CD14-positive monocyte (primary cell): ENCODE measurements at regions not wholly inside any gene's neighbourhood (a gene's known extent, or its start where the extent isn't known, plus 50 kb on each side); places are given as distances from the start of the nearest gene placed in this dataset.

Experiments
- DNase-seq, 3 donors: peaks; one replicate each; pipeline ENCODE4 v3.0.0-alpha.2; 2011 to 2022
- H2AFZ ChIP-seq: 2 replicates; pipeline ENCODE4 v1.6.0; 2012; ENCODE audit warnings: mild to moderate bottlenecking, low read depth, low read length, inconsistent platforms; ENCODE audit not compliant: insufficient read depth, poor library complexity, severe bottlenecking
- H3K27ac ChIP-seq, 2 donors: 1 replicate in 1 of 2; 2 replicates in 1 of 2; pipeline ENCODE4 v1.5.1; 2012 to 2013; ENCODE audit warnings: low read length in 2 of 2, control low read depth in 1 of 2, inconsistent platforms in 1 of 2, low read depth in 1 of 2, mild to moderate bottlenecking in 1 of 2
- H3K27me3 ChIP-seq, 2 donors: one replicate each; pipeline versions ENCODE4 v1.6.0 to v1.6.1; 2011 to 2013; ENCODE audit warnings: low read length in 2 of 2; ENCODE audit not compliant: control insufficient read depth in 2 of 2, insufficient read depth in 2 of 2
- H3K36me3 ChIP-seq, 2 donors: replicated peaks in 1 of 2; 1 replicate in 1 of 2; 2 replicates in 1 of 2; pipeline versions ENCODE4 v1.5.1 to v1.6.1; 2012 to 2013; ENCODE audit warnings: low read length in 2 of 2, control low read depth in 1 of 2, inconsistent platforms in 1 of 2, mild to moderate bottlenecking in 1 of 2; ENCODE audit not compliant: insufficient read depth in 2 of 2, control insufficient read depth in 1 of 2
- H3K4me1 ChIP-seq, 2 donors: 1 replicate in 1 of 2; 2 replicates in 1 of 2; pipeline versions ENCODE4 v1.5.1 to v1.6.1; 2012 to 2013; ENCODE audit warnings: low read length in 2 of 2, control low read depth in 1 of 2, inconsistent platforms in 1 of 2, mild to moderate bottlenecking in 1 of 2, moderate library complexity in 1 of 2; ENCODE audit not compliant: insufficient read depth in 2 of 2, control insufficient read depth in 1 of 2
- H3K4me2 ChIP-seq: replicated peaks from 2 replicates; pipeline ENCODE3; 2012; ENCODE audit warnings: low read length, moderate library complexity, mild to moderate bottlenecking; ENCODE audit not compliant: poor library complexity, severe bottlenecking; ENCODE audit errors: extremely low read depth
- H3K4me3 ChIP-seq, 3 experiments: fragments of 200-600 bp in 1 of 3; sonication (generic) in 1 of 3; replicated peaks in 1 of 3; 1 replicate in 2 of 3; 2 replicates in 1 of 3; pipeline ENCODE4 v1.5.1; 2011 to 2013; ENCODE audit warnings: low read length in 3 of 3, mild to moderate bottlenecking in 3 of 3, control low read depth in 2 of 3, low read depth in 2 of 3, inconsistent platforms in 1 of 3, moderate library complexity in 1 of 3
- H3K79me2 ChIP-seq: 2 replicates; pipeline ENCODE4 v1.6.0; 2012; ENCODE audit warnings: mild to moderate bottlenecking, control low read depth, inconsistent platforms, low read length, moderate library complexity; ENCODE audit not compliant: insufficient read depth
- H3K9ac ChIP-seq: 2 replicates; pipeline ENCODE4 v1.6.0; 2017; ENCODE audit warnings: low read length, mild to moderate bottlenecking; ENCODE audit not compliant: insufficient read depth, poor library complexity, severe bottlenecking
- H3K9me3 ChIP-seq, 2 donors: replicated peaks in 1 of 2; 1 replicate in 1 of 2; 2 replicates in 1 of 2; pipeline versions ENCODE4 v1.5.1 to v1.6.1; 2012 to 2013; ENCODE audit warnings: low read length in 2 of 2, control low read depth in 1 of 2; ENCODE audit not compliant: control insufficient read depth in 1 of 2, insufficient read depth in 1 of 2
- H4K20me1 ChIP-seq: 2 replicates; pipeline ENCODE4 v1.6.0; 2012; ENCODE audit warnings: mild to moderate bottlenecking, low read length, control low read depth, moderate library complexity; ENCODE audit not compliant: insufficient read depth
- H3K27ac Mint-ChIP-seq, 7 donors: one replicate each; pipeline ENCODE4 v1.8.0; 2020; ENCODE audit warnings: mild to moderate bottlenecking in 7 of 7, mixed read lengths in 7 of 7, moderate library complexity in 6 of 7, inconsistent platforms in 2 of 7
- H3K27me3 Mint-ChIP-seq, 3 donors: one replicate each; pipeline ENCODE4 v1.8.0; 2021 to 2022; ENCODE audit warnings: low read depth in 3 of 3, mild to moderate bottlenecking in 3 of 3, mixed read lengths in 3 of 3, moderate library complexity in 3 of 3, inconsistent platforms in 1 of 3
- H3K36me3 Mint-ChIP-seq, 2 donors: one replicate each; pipeline ENCODE4 v1.8.0; 2020; ENCODE audit warnings: mixed read lengths in 2 of 2, inconsistent platforms in 1 of 2, mild to moderate bottlenecking in 1 of 2
- H3K4me1 Mint-ChIP-seq: one replicate; pipeline ENCODE4 v1.8.0; 2020; ENCODE audit warnings: mild to moderate bottlenecking, mixed read lengths
- H3K4me3 Mint-ChIP-seq, 2 donors: one replicate each; pipeline ENCODE4 v1.8.0; 2020; ENCODE audit warnings: mild to moderate bottlenecking in 2 of 2, mixed read lengths in 2 of 2, moderate library complexity in 1 of 2
- H3K9me3 Mint-ChIP-seq, 7 donors: one replicate each; pipeline ENCODE4 v1.8.0; 2020 to 2022; ENCODE audit warnings: mixed read lengths in 7 of 7, mild to moderate bottlenecking in 6 of 7, moderate library complexity in 6 of 7, inconsistent platforms in 2 of 7
- WGBS: methylation state at CpG from one replicate; pipeline ENCODE4 v1.1.5; 2013; ENCODE audit warnings: missing lambda C conversion rate; ENCODE audit not compliant: insufficient coverage; 5-methylcytosine and 5-hydroxymethylcytosine counted together
- intact Hi-C, 2 donors: fragments of 100-400 bp; cut with micrococcal nuclease; formaldehyde crosslinking; loops; one replicate each; pipeline versions ENCODE4 v1.15.0 to v1.15.1; 2023
- TF ChIP-seq, protein P1 (sequence below): fragments of 200-600 bp; IDR thresholded peaks from one replicate; pipeline ENCODE4 v1.8.0; 2022; ENCODE audit warnings: antibody characterized with exemption, mild to moderate bottlenecking

GRCh38 chr5:15300141-15300540 lies 199.8 kb upstream of the FBXL7 start:
- H3K27me3 ChIP-seq = no peaks in the 10 kb centered on the region
- no peak overlapping the region for H2AFZ ChIP-seq
- Mint-ChIP-seq H3K36me3 (no peaks in the 10 kb centered on the region), H3K4me3 (no peak overlapping the region), H3K4me1 (no peaks in the 10 kb centered on the region), H3K27ac (no peak overlapping the region), H3K9me3 (peaks cover 0 to 3% (median 0%) of the 10 kb centered on the region in 7 donors), H3K27me3 (no peaks in the 10 kb centered on the region)
- H4K20me1 ChIP-seq = no peaks in the 10 kb centered on the region
- no peak overlapping the region for H3K4me2 ChIP-seq
- H3K9ac ChIP-seq = no peak overlapping the region
- no peaks in the 10 kb centered on the region for H3K9me3 ChIP-seq
- intact Hi-C loops = no loop called here
- no peaks in the 10 kb centered on the region for H3K4me1 ChIP-seq
- no peak overlapping the region for H3K27ac ChIP-seq
- H3K4me3 ChIP-seq = no peak overlapping the region
- TF ChIP-seq, protein P1, sequence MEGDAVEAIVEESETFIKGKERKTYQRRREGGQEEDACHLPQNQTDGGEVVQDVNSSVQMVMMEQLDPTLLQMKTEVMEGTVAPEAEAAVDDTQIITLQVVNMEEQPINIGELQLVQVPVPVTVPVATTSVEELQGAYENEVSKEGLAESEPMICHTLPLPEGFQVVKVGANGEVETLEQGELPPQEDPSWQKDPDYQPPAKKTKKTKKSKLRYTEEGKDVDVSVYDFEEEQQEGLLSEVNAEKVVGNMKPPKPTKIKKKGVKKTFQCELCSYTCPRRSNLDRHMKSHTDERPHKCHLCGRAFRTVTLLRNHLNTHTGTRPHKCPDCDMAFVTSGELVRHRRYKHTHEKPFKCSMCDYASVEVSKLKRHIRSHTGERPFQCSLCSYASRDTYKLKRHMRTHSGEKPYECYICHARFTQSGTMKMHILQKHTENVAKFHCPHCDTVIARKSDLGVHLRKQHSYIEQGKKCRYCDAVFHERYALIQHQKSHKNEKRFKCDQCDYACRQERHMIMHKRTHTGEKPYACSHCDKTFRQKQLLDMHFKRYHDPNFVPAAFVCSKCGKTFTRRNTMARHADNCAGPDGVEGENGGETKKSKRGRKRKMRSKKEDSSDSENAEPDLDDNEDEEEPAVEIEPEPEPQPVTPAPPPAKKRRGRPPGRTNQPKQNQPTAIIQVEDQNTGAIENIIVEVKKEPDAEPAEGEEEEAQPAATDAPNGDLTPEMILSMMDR = no peak
- H3K79me2 ChIP-seq = no peaks in the 10 kb centered on the region
- WGBS = no CpG with 5 or more reads among the region's 5 CpGs
- no peaks in the 10 kb centered on the region for H3K36me3 ChIP-seq
- DNase-seq = no peak

DNA sequence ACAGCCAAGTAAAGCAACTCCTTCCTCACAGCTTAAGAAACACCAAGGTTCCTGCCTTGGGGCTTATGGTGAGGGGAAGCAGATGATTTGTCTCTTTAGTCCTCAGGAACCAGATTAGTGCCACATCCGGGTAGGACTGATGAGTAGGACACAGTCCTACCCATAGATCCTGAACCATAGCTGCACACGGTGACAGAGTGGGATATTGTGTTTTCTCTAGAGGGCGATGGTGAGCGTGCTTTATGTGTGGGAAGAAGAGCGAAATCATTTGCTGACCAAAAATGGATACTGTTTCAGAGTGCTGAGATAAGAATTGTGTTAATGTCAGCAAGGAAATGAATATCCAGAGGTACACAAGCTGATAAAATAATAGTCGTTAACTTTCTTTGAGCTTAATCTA lies 209.0 kb upstream of the FBXL7 start:
- 87% methylated on average over 4 of the region's 6 CpGs for WGBS
- no peak for DNase-seq
- H3K9me3 ChIP-seq = peaks cover 10 to 11% of the 10 kb centered on the region in 2 donors
- H3K4me3 ChIP-seq = no peak overlapping the region
- intact Hi-C loops = no loop called here
- H3K4me2 ChIP-seq = no peak overlapping the region
- H3K9ac ChIP-seq = no peak overlapping the region
- TF ChIP-seq, protein P1 = no peak
- no peaks in the 10 kb centered on the region for H3K36me3 ChIP-seq
- no peaks in the 10 kb centered on the region for H4K20me1 ChIP-seq
- no peaks in the 10 kb centered on the region for H3K4me1 ChIP-seq
- no peaks in the 10 kb centered on the region for H3K27me3 Mint-ChIP-seq
- H2AFZ ChIP-seq = no peak overlapping the region
- H3K4me3 Mint-ChIP-seq = no peak overlapping the region
- no peak overlapping the region for H3K27ac ChIP-seq
- no peaks in the 10 kb centered on the region for H3K79me2 ChIP-seq
- H3K9me3 Mint-ChIP-seq = peaks cover 4 to 20% (median 13%) of the 10 kb centered on the region in 7 donors
- H3K36me3 Mint-ChIP-seq = no peaks in the 10 kb centered on the region
- H3K27ac Mint-ChIP-seq = no peak overlapping the region
- H3K4me1 Mint-ChIP-seq = no peaks in the 10 kb centered on the region
- no peaks in the 10 kb centered on the region for H3K27me3 ChIP-seq
